Mesendoderm (in vitro differentiated cells): ENCODE measurements at regions not wholly inside any gene's neighbourhood (a gene's known extent, or its start where the extent isn't known, plus 50 kb on each side); places are given as distances from the start of the nearest gene placed in this dataset.

Experiments used
- DNase-seq: peaks from one replicate; pipeline ENCODE4 v3.0.0; 2013
- H2AK5ac ChIP-seq: 2 replicates; pipeline ENCODE4 v1.6.1; 2013; ENCODE audit warnings: low read length, inconsistent platforms
- H2BK120ac ChIP-seq: 2 replicates; pipeline ENCODE4 v1.6.1; 2013; ENCODE audit warnings: low read depth, mild to moderate bottlenecking, low read length, moderate library complexity, mixed read lengths
- H2BK15ac ChIP-seq: replicated peaks from 2 replicates; pipeline ENCODE4 v1.6.1; 2013; ENCODE audit warnings: low read depth, mild to moderate bottlenecking, moderate library complexity
- H2BK5ac ChIP-seq: 2 replicates; pipeline ENCODE4 v1.6.1; 2013; ENCODE audit warnings: low read length, inconsistent platforms
- H3K18ac ChIP-seq: 2 replicates; pipeline ENCODE4 v1.6.1; 2013; ENCODE audit warnings: mild to moderate bottlenecking, low read length, mixed read lengths
- H3K23ac ChIP-seq: one replicate; pipeline ENCODE4 v1.6.1; 2013; ENCODE audit warnings: low read length
- H3K27ac ChIP-seq: 2 replicates; pipeline ENCODE4 v1.5.1; 2013; ENCODE audit warnings: low read depth, mild to moderate bottlenecking, inconsistent platforms, low read length, moderate library complexity
- H3K27me3 ChIP-seq: 2 replicates; pipeline ENCODE4 v1.6.1; 2013; ENCODE audit warnings: low read length, control low read depth, mild to moderate bottlenecking, inconsistent platforms; ENCODE audit not compliant: insufficient read depth, poor library complexity
- H3K36me3 ChIP-seq: 2 replicates; pipeline ENCODE4 v1.6.1; 2013; ENCODE audit warnings: low read length, inconsistent platforms; ENCODE audit not compliant: control insufficient read depth, insufficient read depth
- H3K4ac ChIP-seq: one replicate; pipeline ENCODE4 v1.6.1; 2013; ENCODE audit warnings: low read depth, mild to moderate bottlenecking, low read length, moderate library complexity
- H3K4me1 ChIP-seq: 2 replicates; pipeline ENCODE4 v1.6.1; 2013; ENCODE audit warnings: low read depth, low read length, inconsistent platforms; ENCODE audit not compliant: control insufficient read depth
- H3K4me2 ChIP-seq: 2 replicates; pipeline ENCODE4 v1.6.1; 2013; ENCODE audit warnings: low read length
- H3K4me3 ChIP-seq: 2 replicates; pipeline ENCODE4 v1.5.1; 2013; ENCODE audit warnings: mild to moderate bottlenecking, low read length
- H3K56ac ChIP-seq: one replicate; pipeline ENCODE4 v1.6.1; 2013; ENCODE audit warnings: low read length
- H3K79me1 ChIP-seq: 2 replicates; pipeline ENCODE4 v1.6.1; 2013; ENCODE audit warnings: low read length, inconsistent platforms
- H3K79me2 ChIP-seq: 2 replicates; pipeline ENCODE4 v1.6.1; 2013; ENCODE audit warnings: mild to moderate bottlenecking, low read length; ENCODE audit not compliant: control insufficient read depth, insufficient read depth
- H3K9ac ChIP-seq: 2 replicates; pipeline ENCODE4 v1.6.1; 2013; ENCODE audit warnings: low read length, inconsistent platforms
- H4K5ac ChIP-seq: one replicate; pipeline ENCODE4 v1.6.1; 2013; ENCODE audit warnings: low read length
- H4K8ac ChIP-seq: one replicate; pipeline ENCODE4 v1.6.1; 2013; ENCODE audit warnings: low read depth, mild to moderate bottlenecking, control low read depth, low read length, moderate library complexity
- WGBS: extraction: QIAGEN DNeasy Blood & Tissue Kit; methylation state at CpG from one replicate; pipeline ENCODE4 v1.1.7; 2013; ENCODE audit warnings: low lambda C conversion rate, missing lambda C conversion rate; ENCODE audit not compliant: insufficient coverage; ENCODE audit errors: extremely low coverage; 5-methylcytosine and 5-hydroxymethylcytosine counted together

DNA sequence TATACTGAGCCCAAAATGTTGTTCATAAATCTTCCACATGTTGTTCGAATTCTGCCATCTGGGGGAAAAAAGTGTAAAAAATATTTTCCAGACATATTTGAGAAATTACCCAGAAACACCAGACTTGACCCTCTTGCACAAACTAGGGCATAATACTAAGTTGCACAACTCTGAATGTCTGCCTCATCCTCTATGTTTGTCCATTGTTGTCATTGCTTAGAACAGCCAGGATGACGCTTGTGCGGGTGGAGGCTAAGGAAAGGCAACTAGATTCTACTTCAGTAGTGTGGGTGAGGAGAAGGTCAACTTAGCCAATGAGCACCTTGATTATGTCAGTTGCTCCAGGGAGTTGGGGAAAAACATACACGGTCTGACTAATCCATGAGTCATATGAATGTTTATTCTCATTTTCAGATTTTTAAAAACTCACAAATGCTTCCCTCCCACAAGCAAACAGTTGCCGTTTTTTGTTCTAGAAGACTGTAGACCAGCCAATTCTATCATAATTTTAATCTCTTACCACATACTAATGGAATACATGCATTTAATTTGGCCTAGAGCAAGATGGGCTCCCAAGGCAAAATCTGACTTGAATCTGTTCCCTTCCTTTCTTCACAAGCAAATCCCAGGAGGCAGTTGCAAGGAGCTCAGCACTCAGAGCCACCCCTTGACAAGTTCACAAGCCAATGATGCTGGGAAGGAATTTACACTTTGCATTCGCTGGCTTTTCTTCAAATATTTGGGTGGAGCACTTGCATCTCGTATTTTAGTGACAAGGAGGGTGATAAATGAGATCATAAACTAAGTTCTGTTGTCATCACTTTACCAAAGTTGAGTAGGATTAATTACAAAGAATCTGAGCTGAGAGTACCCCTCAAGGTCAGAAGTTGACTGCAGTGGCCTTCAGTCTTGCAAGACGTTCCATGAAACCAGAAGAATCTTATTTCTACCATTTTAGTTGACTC is 163.2 kb upstream of the TWIST2 start:
- no peak overlapping the region for H2BK120ac ChIP-seq
- no peak overlapping the region for H3K4me3 ChIP-seq
- WGBS: no CpG with 5 or more reads among the region's 8 CpGs

DNA sequence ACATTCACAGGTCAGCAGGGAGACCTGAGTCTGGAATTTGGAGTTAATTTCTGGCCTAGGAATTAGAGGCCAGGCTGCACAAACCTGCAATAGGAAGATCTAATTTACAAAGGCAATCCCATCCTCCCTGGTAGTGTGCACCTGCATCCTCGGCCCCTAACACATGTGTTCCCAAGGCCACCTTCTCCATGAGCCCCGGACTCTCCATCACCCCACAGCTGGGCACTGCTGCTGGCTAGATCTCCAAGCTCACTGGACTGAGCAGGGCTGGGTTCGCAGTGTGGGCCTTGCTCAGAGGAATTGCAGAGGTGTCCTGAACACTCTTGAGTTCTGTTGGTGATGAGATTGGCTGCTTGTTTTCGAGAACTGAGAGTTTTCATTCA is 162.6 kb upstream of the TWIST2 start:
- H3K79me1 ChIP-seq: no peaks in the 10 kb centered on the region
- H3K4me3 ChIP-seq: no peak overlapping the region
- H3K27me3 ChIP-seq: no peaks in the 10 kb centered on the region
- DNase-seq: no peak
- H2AK5ac ChIP-seq: no peak overlapping the region
- no peak overlapping the region for H2BK5ac ChIP-seq
- H4K5ac ChIP-seq: no peak overlapping the region
- no peak overlapping the region for H4K8ac ChIP-seq
- H3K9ac ChIP-seq: no peak overlapping the region
- H3K4me1 ChIP-seq: no peaks in the 10 kb centered on the region
- H3K36me3 ChIP-seq: no peaks in the 10 kb centered on the region
- H3K23ac ChIP-seq: no peak overlapping the region
- H2BK15ac ChIP-seq: no peak overlapping the region
- no peak overlapping the region for H2BK120ac ChIP-seq
- H3K4me2 ChIP-seq: no peak overlapping the region
- H3K27ac ChIP-seq: no peak overlapping the region
- no peak overlapping the region for H3K4ac ChIP-seq
- no peak overlapping the region for H3K18ac ChIP-seq
- no peak overlapping the region for H3K56ac ChIP-seq
- WGBS: no CpG with 5 or more reads among the region's 4 CpGs
- no peaks in the 10 kb centered on the region for H3K79me2 ChIP-seq

More for the DNA sequence above, 163.2 kb upstream of the TWIST2 start:
- no peak for DNase-seq
- no peak overlapping the region for H2BK5ac ChIP-seq
- H2AK5ac ChIP-seq: no peak overlapping the region
- no peak overlapping the region for H3K56ac ChIP-seq
- H3K18ac ChIP-seq: no peak overlapping the region
- no peaks in the 10 kb centered on the region for H3K4me1 ChIP-seq
- no peak overlapping the region for H3K27ac ChIP-seq
- no peak overlapping the region for H3K4ac ChIP-seq
- H2BK15ac ChIP-seq: no peak overlapping the region
- H3K79me1 ChIP-seq: no peaks in the 10 kb centered on the region
- no peak overlapping the region for H4K8ac ChIP-seq
- no peak overlapping the region for H3K9ac ChIP-seq
- H3K36me3 ChIP-seq: no peaks in the 10 kb centered on the region
- no peaks in the 10 kb centered on the region for H3K79me2 ChIP-seq
- H3K4me2 ChIP-seq: no peak overlapping the region
- no peak overlapping the region for H3K23ac ChIP-seq
- no peak overlapping the region for H4K5ac ChIP-seq
- H3K27me3 ChIP-seq: no peaks in the 10 kb centered on the region

GRCh38 chr2:238685713-238686112 is 162.2 kb upstream of the TWIST2 start:
- Histone ChIP-seq H2BK15ac (no peak overlapping the region), H3K79me1 (no peaks in the 10 kb centered on the region), H3K9ac (no peak overlapping the region), H3K27me3 (no peaks in the 10 kb centered on the region), H3K23ac (no peak overlapping the region), H2BK5ac (no peak overlapping the region), H3K4me1 (no peaks in the 10 kb centered on the region), H4K5ac (no peak overlapping the region), H3K4ac (no peak overlapping the region), H3K18ac (no peak overlapping the region), H3K4me3 (no peak overlapping the region), H3K79me2 (no peaks in the 10 kb centered on the region), H3K27ac (no peak overlapping the region), H4K8ac (no peak overlapping the region), H3K36me3 (no peaks in the 10 kb centered on the region), H3K56ac (no peak overlapping the region), H2AK5ac (no peak overlapping the region), H3K4me2 (no peak overlapping the region), H2BK120ac (no peak overlapping the region)
- DNase-seq: no peak
- WGBS: no CpG with 5 or more reads among the region's 2 CpGs

DNA sequence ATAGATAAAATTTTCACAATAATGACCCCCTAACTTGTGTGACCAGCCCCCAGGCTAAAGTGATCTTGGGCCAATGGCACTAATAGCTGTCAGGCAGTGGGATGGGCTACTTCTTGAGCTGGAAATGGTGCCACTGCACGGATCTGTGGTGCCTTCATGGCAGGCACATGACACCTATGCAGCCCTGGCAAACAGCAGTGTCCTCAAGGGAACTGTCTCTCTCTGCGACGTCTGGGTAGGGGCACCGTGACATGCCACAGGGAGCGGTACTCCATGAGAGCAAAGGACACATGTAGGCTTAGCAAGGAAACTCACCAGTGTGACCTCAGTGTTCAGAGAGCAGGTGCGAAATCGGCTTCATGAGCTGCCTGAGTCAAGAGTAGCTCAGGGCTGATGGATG is 161.7 kb upstream of the TWIST2 start:
- WGBS: no CpG with 5 or more reads among the region's 7 CpGs
- Histone ChIP-seq H2BK120ac (no peak overlapping the region), H3K27me3 (no peaks in the 10 kb centered on the region), H2AK5ac (no peak overlapping the region), H3K18ac (no peak overlapping the region), H3K4me2 (no peak overlapping the region), H3K79me2 (no peaks in the 10 kb centered on the region), H4K5ac (no peak overlapping the region), H3K4me1 (no peaks in the 10 kb centered on the region), H2BK15ac (no peak overlapping the region), H2BK5ac (no peak overlapping the region), H3K4ac (no peak overlapping the region), H3K56ac (no peak overlapping the region), H3K27ac (no peak overlapping the region), H4K8ac (no peak overlapping the region), H3K36me3 (no peaks in the 10 kb centered on the region), H3K9ac (no peak overlapping the region), H3K79me1 (no peaks in the 10 kb centered on the region), H3K23ac (no peak overlapping the region), H3K4me3 (no peak overlapping the region)
- no peak for DNase-seq

GRCh38 chr2:238688193-238689153 is 159.4 kb upstream of the TWIST2 start:
- Histone ChIP-seq H3K4me3 (no peak overlapping the region), H3K36me3 (no peaks in the 10 kb centered on the region), H2AK5ac (no peak overlapping the region), H3K27ac (no peak overlapping the region), H3K4me1 (no peaks in the 10 kb centered on the region), H3K79me1 (no peaks in the 10 kb centered on the region), H2BK15ac (no peak overlapping the region), H4K5ac (no peak overlapping the region), H3K27me3 (no peaks in the 10 kb centered on the region), H3K4ac (no peak overlapping the region), H4K8ac (no peak overlapping the region), H3K4me2 (no peak overlapping the region), H3K56ac (no peak overlapping the region), H2BK5ac (no peak overlapping the region), H3K23ac (no peak overlapping the region), H3K18ac (no peak overlapping the region), H3K9ac (no peak overlapping the region), H2BK120ac (no peak overlapping the region), H3K79me2 (no peaks in the 10 kb centered on the region)
- no peak for DNase-seq
- WGBS: no CpG with 5 or more reads among the region's 24 CpGs
